Fibroblast of lung (primary cell): ENCODE measurements at regions not wholly inside any gene's neighbourhood (a gene's known extent, or its start where the extent isn't known, plus 50 kb on each side); places are given as distances from the start of the nearest gene placed in this dataset.

Experiments used
- CTCF ChIP-seq, 2 donors: IDR thresholded peaks in 1 of 2; conservative IDR thresholded peaks in 1 of 2; 1 replicate in 1 of 2; 2 replicates in 1 of 2; pipeline ENCODE4 v1.5.1; 2011 to 2012; ENCODE audit warnings: low read length in 2 of 2, control low read depth in 1 of 2, inconsistent platforms in 1 of 2, low read depth in 1 of 2, mild to moderate bottlenecking in 1 of 2
- EZH2 ChIP-seq: IDR thresholded peaks from 2 replicates; pipeline ENCODE4 v1.5.1; 2012; ENCODE audit warnings: low read length, control low read depth, mild to moderate bottlenecking; ENCODE audit errors: missing control alignments

DNA sequence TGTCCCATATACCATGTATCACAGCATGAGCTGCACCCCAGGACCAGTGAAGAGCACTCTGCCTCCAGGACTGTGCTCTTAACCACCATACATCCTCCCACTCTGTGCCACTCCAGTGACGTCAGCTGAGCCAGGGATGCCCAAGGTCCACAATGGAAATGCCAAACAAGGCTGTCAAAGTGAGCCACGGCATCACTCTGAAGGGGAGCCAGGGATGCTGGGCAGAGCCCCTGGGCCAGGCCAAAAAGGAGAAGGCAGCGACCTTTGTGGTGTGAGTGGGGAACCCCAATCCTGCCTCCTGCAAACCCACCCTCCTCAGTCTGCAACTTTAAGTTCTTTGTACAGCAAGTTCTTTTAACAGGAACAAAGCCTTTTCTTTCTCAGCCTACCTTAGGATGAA is 242.7 kb downstream of the SYK start:
- no peak for TF ChIP-seq CTCF (conservative IDR thresholded peaks at IDR 0.05 in 1 of 2, IDR thresholded peaks at IDR 0.05 in 1 of 2; ENCODE audit: low read depth in 1 of 2, low read length in 2 of 2)
- TF ChIP-seq EZH2 = no peak
